K562 (cell line): ENCODE measurements at regions not wholly inside any gene's neighbourhood (a gene's known extent, or its start where the extent isn't known, plus 50 kb on each side); places are given as distances from the start of the nearest gene placed in this dataset.

ENCODE experiments used
- EP300 ChIP-seq: IDR thresholded peaks from 2 replicates; pipeline ENCODE4 v1.6.1; 2012; ENCODE audit warnings: low read length, improper control_type of control experiment
- FOXA1 ChIP-seq: fragments of 450-650 bp; IDR thresholded peaks from 2 replicates; pipeline ENCODE4 v1.6.1; 2016; ENCODE audit warnings: mild to moderate bottlenecking, borderline replicate concordance
- TF ChIP-seq, protein P1 (sequence below), 3 experiments: IDR thresholded peaks in 2 of 3; conservative IDR thresholded peaks in 1 of 3; 2 replicates each; pipeline ENCODE4 v1.5.1; 2011 to 2012; ENCODE audit warnings: low read length in 3 of 3, mild to moderate bottlenecking in 3 of 3, control low read depth in 2 of 3, improper control_type of control experiment in 1 of 3, inconsistent platforms in 1 of 3, low read depth in 1 of 3, mixed read lengths in 1 of 3, moderate library complexity in 1 of 3; ENCODE audit not compliant: insufficient read depth in 2 of 3

DNA sequence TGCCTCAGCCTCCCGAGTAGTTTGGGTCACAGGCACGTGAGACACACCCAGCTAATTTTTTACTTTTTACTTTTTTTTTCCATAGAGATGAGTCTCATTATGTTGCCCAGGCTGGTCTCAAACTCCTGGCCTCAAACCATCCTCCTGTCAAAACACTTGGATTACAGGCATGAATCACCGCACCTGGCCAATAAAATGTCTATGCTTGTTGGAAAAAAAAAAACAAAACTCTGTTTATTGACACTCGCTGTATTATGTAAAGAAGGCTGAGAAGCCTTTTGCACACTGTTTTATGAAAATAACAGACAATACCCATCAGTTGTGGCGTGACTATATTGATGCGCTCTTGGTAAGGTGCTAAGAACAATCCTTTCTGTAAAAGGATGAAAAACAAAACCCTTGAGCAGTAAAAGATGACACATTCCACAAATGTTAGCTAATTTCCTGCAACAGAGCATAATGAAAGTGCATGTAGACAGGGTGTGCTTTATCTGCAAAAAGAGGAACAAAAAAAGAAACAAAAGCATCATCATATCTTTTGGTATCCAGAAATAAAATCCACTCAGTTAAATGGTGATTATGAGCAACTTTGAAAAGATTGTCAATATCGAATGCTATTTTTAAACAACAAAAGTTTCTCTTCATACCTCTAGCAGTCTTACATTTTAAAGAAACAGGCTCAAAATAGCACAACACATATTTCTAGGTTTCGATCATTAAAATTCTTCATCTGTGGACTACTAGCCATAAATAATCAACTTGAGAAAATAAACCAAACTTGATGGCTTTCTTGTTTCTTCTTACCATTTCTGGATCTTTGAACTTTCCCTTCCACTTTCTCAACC, 108.3 kb upstream of the PHACTR1 start:
- TF ChIP-seq, protein P1, sequence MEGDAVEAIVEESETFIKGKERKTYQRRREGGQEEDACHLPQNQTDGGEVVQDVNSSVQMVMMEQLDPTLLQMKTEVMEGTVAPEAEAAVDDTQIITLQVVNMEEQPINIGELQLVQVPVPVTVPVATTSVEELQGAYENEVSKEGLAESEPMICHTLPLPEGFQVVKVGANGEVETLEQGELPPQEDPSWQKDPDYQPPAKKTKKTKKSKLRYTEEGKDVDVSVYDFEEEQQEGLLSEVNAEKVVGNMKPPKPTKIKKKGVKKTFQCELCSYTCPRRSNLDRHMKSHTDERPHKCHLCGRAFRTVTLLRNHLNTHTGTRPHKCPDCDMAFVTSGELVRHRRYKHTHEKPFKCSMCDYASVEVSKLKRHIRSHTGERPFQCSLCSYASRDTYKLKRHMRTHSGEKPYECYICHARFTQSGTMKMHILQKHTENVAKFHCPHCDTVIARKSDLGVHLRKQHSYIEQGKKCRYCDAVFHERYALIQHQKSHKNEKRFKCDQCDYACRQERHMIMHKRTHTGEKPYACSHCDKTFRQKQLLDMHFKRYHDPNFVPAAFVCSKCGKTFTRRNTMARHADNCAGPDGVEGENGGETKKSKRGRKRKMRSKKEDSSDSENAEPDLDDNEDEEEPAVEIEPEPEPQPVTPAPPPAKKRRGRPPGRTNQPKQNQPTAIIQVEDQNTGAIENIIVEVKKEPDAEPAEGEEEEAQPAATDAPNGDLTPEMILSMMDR (IDR thresholded peaks at IDR 0.05 in 2 of 3, conservative IDR thresholded peaks at IDR 0.05 in 1 of 3; ENCODE audit: insufficient read depth in 2 of 3, low read depth in 1 of 3, low read length in 3 of 3): no peak
- TF ChIP-seq FOXA1: no peak
- no peak for TF ChIP-seq EP300
